DOHH2 (cell line): ENCODE measurements at regions not wholly inside any gene's neighbourhood (a gene's known extent, or its start where the extent isn't known, plus 50 kb on each side); places are given as distances from the start of the nearest gene placed in this dataset.
"Not testable (repeated sequence)": the region's sequence is repeated elsewhere in the genome, so short reads cannot be mapped to it uniquely, and the experiment has no call there.

Source experiments
- H3F3A ChIP-seq: fragments of 200-600 bp; sonication (generic), shearing (Covaris generic); 2 replicates; pipeline ENCODE4 v1.6.0; 2016; ENCODE audit warnings: antibody characterized with exemption, mild to moderate bottlenecking; ENCODE audit not compliant: control insufficient read depth, insufficient read depth
- H3K27ac ChIP-seq: fragments of 200-600 bp; sonication (generic); 2 replicates; pipeline ENCODE4 v1.5.1; 2014; ENCODE audit warnings: low read depth, mild to moderate bottlenecking, low read length, moderate library complexity
- H3K27me3 ChIP-seq: fragments of 200-600 bp; sonication (generic); 2 replicates; pipeline ENCODE4 v1.6.1; 2014; ENCODE audit warnings: mild to moderate bottlenecking, low read length, mixed read lengths; ENCODE audit not compliant: control insufficient read depth
- H3K36me3 ChIP-seq: fragments of 200-600 bp; sonication (generic); 2 replicates; pipeline ENCODE4 v1.6.1; 2014; ENCODE audit warnings: mild to moderate bottlenecking, low read length, moderate library complexity, mixed read lengths; ENCODE audit not compliant: control insufficient read depth
- H3K4me1 ChIP-seq: fragments of 200-600 bp; sonication (generic); 2 replicates; pipeline ENCODE4 v1.6.1; 2014; ENCODE audit warnings: mild to moderate bottlenecking, low read length, mixed read lengths; ENCODE audit not compliant: control insufficient read depth
- H3K4me2 ChIP-seq: fragments of 200-600 bp; sonication (generic); 2 replicates; pipeline ENCODE4 v1.6.0; 2014; ENCODE audit warnings: mild to moderate bottlenecking, low read length, moderate library complexity
- H3K4me3 ChIP-seq: fragments of 200-600 bp; sonication (generic); 2 replicates; pipeline ENCODE4 v1.5.1; 2014; ENCODE audit warnings: mild to moderate bottlenecking, low read length, mixed read lengths
- H3K79me2 ChIP-seq: fragments of 200-600 bp; sonication (generic); 2 replicates; pipeline ENCODE4 v1.6.1; 2014; ENCODE audit warnings: mild to moderate bottlenecking, low read length, mixed read lengths; ENCODE audit not compliant: control insufficient read depth
- H3K9me2 ChIP-seq: fragments of 200-600 bp; sonication (generic); replicated peaks from 2 replicates; pipeline ENCODE4 v1.6.1; 2014; ENCODE audit warnings: mild to moderate bottlenecking, low read length, mixed read lengths; ENCODE audit not compliant: control insufficient read depth
- H3K9me3 ChIP-seq: fragments of 200-600 bp; sonication (generic); 2 replicates; pipeline ENCODE4 v1.6.1; 2014; ENCODE audit warnings: antibody characterized with exemption, low read length, mixed read lengths; ENCODE audit not compliant: control insufficient read depth, insufficient read depth
- H4K20me1 ChIP-seq: fragments of 200-600 bp; sonication (generic); 2 replicates; pipeline ENCODE4 v1.6.0; 2014; ENCODE audit warnings: low read depth, mild to moderate bottlenecking, antibody characterized with exemption, low read length, moderate library complexity; ENCODE audit not compliant: control insufficient read depth, insufficient read depth

- not testable (repeated sequence) for H3K9me3 ChIP-seq, H3K27ac ChIP-seq, H3K27me3 ChIP-seq, H3K79me2 ChIP-seq, H3K4me2 ChIP-seq, H3K36me3 ChIP-seq, H3K4me1 ChIP-seq, H3F3A ChIP-seq, H3K9me2 ChIP-seq, H4K20me1 ChIP-seq, H3K4me3 ChIP-seq
Measured at GRCh38 chr11:3476937-3477885, 98.3 kb upstream of the ZNF195 start.

DNA sequence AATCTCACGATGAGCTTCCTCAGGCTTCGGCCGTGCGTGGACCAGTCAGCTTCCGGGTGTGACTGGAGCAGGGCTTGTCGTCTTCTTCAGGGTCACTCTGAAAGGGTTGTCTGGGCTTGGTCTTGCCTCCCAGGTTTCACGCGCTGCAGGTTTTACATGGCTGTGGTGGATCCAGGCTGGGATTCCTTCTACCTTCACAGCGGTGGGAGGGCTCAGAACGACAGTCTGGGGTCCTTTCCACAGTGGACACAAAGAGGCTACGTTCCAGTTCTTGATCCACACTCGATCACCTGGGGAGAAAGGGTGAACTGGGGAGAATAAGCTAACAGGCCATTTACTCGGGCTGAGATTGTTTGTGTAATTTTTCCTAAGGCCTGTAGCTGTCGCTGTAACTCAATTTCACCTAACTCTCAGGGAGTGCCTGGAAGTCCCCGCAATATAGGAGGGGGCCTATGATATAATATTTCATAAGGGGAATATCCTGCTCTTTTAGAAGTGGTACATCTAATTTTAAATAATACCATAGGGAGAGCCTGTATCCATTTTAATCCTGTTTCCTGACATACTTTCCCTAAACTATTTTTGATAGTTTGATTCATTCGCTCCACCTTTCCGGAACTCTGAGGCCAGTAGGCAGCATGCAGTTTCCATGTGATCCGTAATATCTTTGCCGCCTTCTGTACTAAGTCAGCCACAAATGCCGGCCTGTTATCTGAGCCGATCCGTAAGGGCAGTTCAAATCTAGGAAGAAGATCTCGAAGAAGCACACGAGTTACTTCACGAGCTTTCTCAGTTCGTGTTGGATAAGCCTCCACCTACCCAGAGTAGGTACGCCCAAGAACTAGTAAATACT, 97.4 kb upstream of the ZNF195 start:
- not testable (repeated sequence) for H3F3A ChIP-seq, H3K79me2 ChIP-seq, H3K27me3 ChIP-seq, H3K9me2 ChIP-seq, H3K36me3 ChIP-seq, H3K4me3 ChIP-seq, H3K4me2 ChIP-seq, H3K9me3 ChIP-seq, H3K4me1 ChIP-seq, H3K27ac ChIP-seq, H4K20me1 ChIP-seq

DNA sequence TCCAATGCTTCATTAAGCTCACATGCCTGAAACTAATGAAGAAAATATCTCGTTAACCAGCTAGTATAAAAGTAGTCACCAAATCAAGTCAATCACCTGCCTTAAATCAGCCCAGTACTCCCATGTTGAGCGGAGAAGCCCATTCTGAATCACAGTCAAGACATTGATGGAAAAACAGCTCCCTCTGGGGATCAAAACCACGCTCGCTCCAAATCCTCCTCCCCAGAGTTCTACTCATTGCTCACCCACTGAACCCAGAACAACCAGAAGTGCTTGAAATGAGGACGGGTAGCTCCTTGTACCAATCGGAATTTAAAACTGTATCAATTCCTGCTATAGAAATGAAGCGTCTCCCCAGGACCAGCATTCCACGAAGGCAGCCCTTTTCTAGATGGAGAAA, 90.0 kb upstream of the ZNF195 start:
- H3F3A ChIP-seq, H3K4me1 ChIP-seq, H3K27me3 ChIP-seq, H3K27ac ChIP-seq, H3K4me3 ChIP-seq, H3K79me2 ChIP-seq, H3K4me2 ChIP-seq, H3K9me3 ChIP-seq, H3K36me3 ChIP-seq, H3K9me2 ChIP-seq, H4K20me1 ChIP-seq: not testable (repeated sequence)

- H3K36me3 ChIP-seq, H3K27ac ChIP-seq, H3K4me1 ChIP-seq, H4K20me1 ChIP-seq, H3K27me3 ChIP-seq, H3K9me3 ChIP-seq, H3K9me2 ChIP-seq, H3K4me2 ChIP-seq, H3K79me2 ChIP-seq, H3K4me3 ChIP-seq, H3F3A ChIP-seq: not testable (repeated sequence)
Measured at GRCh38 chr11:3467599-3467998, 88.7 kb upstream of the ZNF195 start.

- not testable (repeated sequence) for H3F3A ChIP-seq, H3K9me2 ChIP-seq, H3K79me2 ChIP-seq, H3K27me3 ChIP-seq, H3K4me1 ChIP-seq, H3K36me3 ChIP-seq, H3K27ac ChIP-seq, H3K4me2 ChIP-seq, H4K20me1 ChIP-seq, H3K4me3 ChIP-seq, H3K9me3 ChIP-seq
Measured at GRCh38 chr11:3455666-3456065, 76.7 kb upstream of the ZNF195 start.
